OCI-LY7 (cell line): ENCODE measurements at regions not wholly inside any gene's neighbourhood (a gene's known extent, or its start where the extent isn't known, plus 50 kb on each side); places are given as distances from the start of the nearest gene placed in this dataset.

Experiments
- BruUV-seq: library from RNA; stranded (reverse); fragments of 400-500 nt; replicated peaks from 2 replicates; lab custom pipeline; 2021; lab: Mats Ljungman, UMichigan
- CTCF ChIA-PET: fragments of 300-600 bp; sonication (Branson Sonifier 250); formaldehyde crosslinking; loops from one replicate; lab custom pipeline; 2022; ENCODE audit warnings: antibody characterized with exemption; ENCODE audit not compliant: unreplicated experiment; lab: Charles Lee
- POLR2A ChIA-PET: fragments of 300-600 bp; sonication (Branson Sonifier 250); formaldehyde crosslinking; loops from one replicate; lab custom pipeline; 2022; ENCODE audit warnings: antibody characterized with exemption; lab: Charles Lee
- DNase-seq: peaks from one replicate; pipeline ENCODE4 v3.0.0-alpha.2; 2015; ENCODE audit warnings: low spot score
- H2AFZ ChIP-seq: fragments of 200-600 bp; sonication (generic), shearing (Covaris generic); 2 replicates; pipeline ENCODE4 v1.6.1; 2014; ENCODE audit warnings: mild to moderate bottlenecking, antibody characterized with exemption, low read length, moderate library complexity
- H3K27ac ChIP-seq: fragments of 200-600 bp; sonication (generic); 2 replicates; pipeline ENCODE4 v1.5.1; 2014; ENCODE audit warnings: mixed run types, low read depth, mild to moderate bottlenecking, moderate library complexity, low read length, inconsistent platforms; ENCODE audit not compliant: poor library complexity, severe bottlenecking
- H3K36me3 ChIP-seq: fragments of 200-600 bp; sonication (generic); 2 replicates; pipeline ENCODE4 v1.6.1; 2014; ENCODE audit warnings: mild to moderate bottlenecking, antibody characterized with exemption, low read length, moderate library complexity, mixed read lengths; ENCODE audit not compliant: insufficient read depth
- H3K4me1 ChIP-seq: fragments of 200-600 bp; sonication (generic); 2 replicates; pipeline ENCODE4 v1.5.1; 2014; ENCODE audit warnings: mild to moderate bottlenecking, low read length; ENCODE audit not compliant: insufficient read depth, poor library complexity, severe bottlenecking
- H3K4me2 ChIP-seq: fragments of 200-600 bp; sonication (generic); 2 replicates; pipeline ENCODE4 v1.6.1; 2014; ENCODE audit warnings: mild to moderate bottlenecking, low read length
- H3K4me3 ChIP-seq: fragments of 200-600 bp; sonication (generic); 2 replicates; pipeline ENCODE4 v1.5.1; 2014; ENCODE audit warnings: mild to moderate bottlenecking, low read depth, low read length; ENCODE audit not compliant: poor library complexity, severe bottlenecking
- H3K79me2 ChIP-seq: fragments of 200-600 bp; sonication (generic); 2 replicates; pipeline ENCODE4 v1.6.1; 2016; ENCODE audit warnings: low read depth, mild to moderate bottlenecking, low read length, moderate library complexity, mixed read lengths; ENCODE audit not compliant: insufficient read depth
- H3K9me2 ChIP-seq: fragments of 200-600 bp; sonication (generic); 2 replicates; pipeline ENCODE4 v1.6.1; 2016; ENCODE audit warnings: mild to moderate bottlenecking, low read length, mixed read lengths; ENCODE audit not compliant: insufficient read depth
- H3K9me3 ChIP-seq: fragments of 200-600 bp; sonication (generic); 2 replicates; pipeline ENCODE4 v1.6.1; 2014; ENCODE audit warnings: mild to moderate bottlenecking, mixed run types, low read length, mixed read lengths
- H4K20me1 ChIP-seq: fragments of 200-600 bp; sonication (generic); 2 replicates; pipeline ENCODE4 v1.6.1; 2014; ENCODE audit warnings: mild to moderate bottlenecking, antibody characterized with exemption, low read length, moderate library complexity, mixed read lengths; ENCODE audit not compliant: insufficient read depth
- EZH2phosphoT487 ChIP-seq: fragments of 200-600 bp; sonication (generic); IDR thresholded peaks from 2 replicates; pipeline ENCODE4 v1.6.1; 2018; ENCODE audit warnings: low read depth, borderline replicate concordance, mild to moderate bottlenecking, mixed run types, antibody characterized with exemption, low read length, moderate library complexity, mixed read lengths
- intact Hi-C: fragments of 100-400 bp; cut with micrococcal nuclease; formaldehyde crosslinking; loops from one replicate; pipeline ENCODE4 v1.10.0; 2022; ENCODE audit not compliant: unreplicated experiment
- TF ChIP-seq, protein P1 (sequence below): fragments of 200-600 bp; sonication (generic); conservative IDR thresholded peaks from 2 replicates; pipeline ENCODE4 v1.5.1; 2014; ENCODE audit warnings: mild to moderate bottlenecking, antibody characterized with exemption, low read length, moderate library complexity, mixed read lengths

- Histone ChIP-seq H3K4me2 (no peak overlapping the region), H3K9me3 (no peaks in the 10 kb centered on the region), H2AFZ (no peak overlapping the region), H3K4me3 (no peak overlapping the region), H3K79me2 (no peaks in the 10 kb centered on the region), H4K20me1 (no peaks in the 10 kb centered on the region), H3K36me3 (no peaks in the 10 kb centered on the region), H3K9me2 (no peaks in the 10 kb centered on the region), H3K4me1 (no peaks in the 10 kb centered on the region), H3K27ac (no peak overlapping the region)
- intact Hi-C loops, result no loop called here
- no TSS peak for BruUV-seq
- POLR2A ChIA-PET, result no interaction called here
- TF ChIP-seq EZH2phosphoT487, result no peak
- no peak for DNase-seq
- CTCF ChIA-PET, result no interaction called here
Measured at GRCh38 chr21:25338415-25338814, 268.9 kb downstream of the MRPL39 start.

DNA sequence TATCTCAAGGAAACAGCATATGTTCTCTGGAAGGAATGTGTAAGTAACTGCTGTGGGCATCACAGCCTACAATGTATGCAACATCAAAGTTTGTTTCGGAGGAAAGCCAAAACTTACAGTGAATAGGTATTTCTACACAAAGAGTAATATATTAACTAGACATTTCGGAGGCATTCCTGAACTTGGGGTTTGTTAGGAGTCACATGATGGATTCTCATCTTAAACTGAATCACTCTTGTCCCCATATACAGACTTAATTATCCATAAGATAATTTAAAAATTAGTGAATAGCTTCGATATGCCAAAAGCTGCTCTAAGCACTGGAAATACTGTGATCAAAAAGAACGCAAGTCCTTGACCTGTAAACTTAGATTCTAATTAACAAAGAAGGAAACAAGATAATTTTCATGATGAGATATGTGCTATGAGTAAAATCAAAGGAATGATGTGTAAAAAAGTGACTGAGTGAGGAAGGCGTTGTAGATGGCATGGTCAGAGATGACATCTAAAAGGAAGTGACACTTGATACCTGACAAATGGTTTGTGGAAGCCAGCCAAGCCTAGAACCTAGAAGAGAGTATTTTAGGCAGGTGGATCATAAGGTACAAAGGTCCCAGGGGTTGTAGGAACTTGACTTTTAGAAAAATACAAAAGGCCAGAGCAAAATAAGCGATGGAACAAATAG, 273.1 kb downstream of the MRPL39 start:
- H3K4me2 ChIP-seq, result no peak overlapping the region
- no peaks in the 10 kb centered on the region for H3K79me2 ChIP-seq
- POLR2A ChIA-PET, result no interaction called here
- H2AFZ ChIP-seq, result no peak overlapping the region
- CTCF ChIA-PET, result no interaction called here
- H3K9me2 ChIP-seq, result no peaks in the 10 kb centered on the region
- H3K4me3 ChIP-seq, result no peak overlapping the region
- no peak for DNase-seq
- intact Hi-C loops, result no loop called here
- H3K36me3 ChIP-seq, result no peaks in the 10 kb centered on the region
- no peaks in the 10 kb centered on the region for H3K4me1 ChIP-seq
- BruUV-seq, result no TSS peak
- H3K27ac ChIP-seq, result no peak overlapping the region
- no peaks in the 10 kb centered on the region for H4K20me1 ChIP-seq
- H3K9me3 ChIP-seq, result no peaks in the 10 kb centered on the region
- TF ChIP-seq, protein P1, sequence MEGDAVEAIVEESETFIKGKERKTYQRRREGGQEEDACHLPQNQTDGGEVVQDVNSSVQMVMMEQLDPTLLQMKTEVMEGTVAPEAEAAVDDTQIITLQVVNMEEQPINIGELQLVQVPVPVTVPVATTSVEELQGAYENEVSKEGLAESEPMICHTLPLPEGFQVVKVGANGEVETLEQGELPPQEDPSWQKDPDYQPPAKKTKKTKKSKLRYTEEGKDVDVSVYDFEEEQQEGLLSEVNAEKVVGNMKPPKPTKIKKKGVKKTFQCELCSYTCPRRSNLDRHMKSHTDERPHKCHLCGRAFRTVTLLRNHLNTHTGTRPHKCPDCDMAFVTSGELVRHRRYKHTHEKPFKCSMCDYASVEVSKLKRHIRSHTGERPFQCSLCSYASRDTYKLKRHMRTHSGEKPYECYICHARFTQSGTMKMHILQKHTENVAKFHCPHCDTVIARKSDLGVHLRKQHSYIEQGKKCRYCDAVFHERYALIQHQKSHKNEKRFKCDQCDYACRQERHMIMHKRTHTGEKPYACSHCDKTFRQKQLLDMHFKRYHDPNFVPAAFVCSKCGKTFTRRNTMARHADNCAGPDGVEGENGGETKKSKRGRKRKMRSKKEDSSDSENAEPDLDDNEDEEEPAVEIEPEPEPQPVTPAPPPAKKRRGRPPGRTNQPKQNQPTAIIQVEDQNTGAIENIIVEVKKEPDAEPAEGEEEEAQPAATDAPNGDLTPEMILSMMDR, result no peak
- no peak for TF ChIP-seq EZH2phosphoT487

DNA sequence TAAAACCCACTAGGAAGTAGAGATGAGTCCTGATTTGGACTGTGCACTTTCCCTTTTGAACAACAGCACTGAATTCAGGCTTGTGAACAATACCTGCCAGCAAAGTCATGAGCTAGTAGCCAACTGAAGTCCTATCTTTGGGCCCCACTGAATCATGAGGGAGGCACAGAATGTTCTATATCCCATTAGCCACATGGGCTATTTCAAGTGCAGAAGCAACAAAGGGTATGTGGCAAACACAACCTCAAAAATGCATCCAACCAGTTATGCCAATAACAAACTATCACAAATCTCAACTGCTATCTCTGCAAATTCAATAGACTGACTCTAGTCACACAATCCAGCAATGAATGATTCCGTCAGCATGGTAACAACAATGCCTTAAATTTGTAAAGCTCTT, 276.0 kb downstream of the MRPL39 start:
- DNase-seq, result no peak
- ChIA-PET POLR2A (no interaction called here), CTCF (no interaction called here)
- Histone ChIP-seq H3K79me2 (no peaks in the 10 kb centered on the region), H3K36me3 (no peaks in the 10 kb centered on the region), H3K4me1 (no peaks in the 10 kb centered on the region), H2AFZ (no peak overlapping the region), H3K4me3 (no peak overlapping the region), H3K27ac (no peak overlapping the region), H3K4me2 (no peak overlapping the region), H3K9me2 (no peaks in the 10 kb centered on the region), H4K20me1 (no peaks in the 10 kb centered on the region), H3K9me3 (no peaks in the 10 kb centered on the region)
- BruUV-seq, result no TSS peak
- intact Hi-C loops, result no loop called here
- TF ChIP-seq EZH2phosphoT487, result no peak
- TF ChIP-seq, protein P1, result no peak
